Activated naive CD8-positive, alpha-beta T cell treated with anti-CD3 and anti-CD28 coated beads for 36 hours (primary cell): ENCODE measurements at regions not wholly inside any gene's neighbourhood (a gene's known extent, or its start where the extent isn't known, plus 50 kb on each side); places are given as distances from the start of the nearest gene placed in this dataset.
"Not testable (repeated sequence)": the region's sequence is repeated elsewhere in the genome, so short reads cannot be mapped to it uniquely, and the experiment has no call there.

Experiments
- DNase-seq: peaks from one replicate; pipeline ENCODE4 v3.0.0; 2021
- H3K27ac Mint-ChIP-seq: one replicate; pipeline ENCODE4 v1.8.0; 2022; ENCODE audit warnings: mild to moderate bottlenecking, moderate library complexity, mixed read lengths
- H3K27me3 Mint-ChIP-seq: one replicate; pipeline ENCODE4 v1.8.0; 2022; ENCODE audit warnings: mild to moderate bottlenecking, mixed read lengths
- H3K36me3 Mint-ChIP-seq: one replicate; pipeline ENCODE4 v1.8.0; 2021; ENCODE audit warnings: mild to moderate bottlenecking, mixed read lengths
- H3K4me1 Mint-ChIP-seq: one replicate; pipeline ENCODE4 v1.8.0; 2021; ENCODE audit warnings: mixed read lengths
- H3K4me3 Mint-ChIP-seq: one replicate; pipeline ENCODE4 v1.8.0; 2022; ENCODE audit warnings: mild to moderate bottlenecking, moderate library complexity, mixed read lengths
- H3K9me3 Mint-ChIP-seq: one replicate; pipeline ENCODE4 v1.8.0; 2022; ENCODE audit warnings: mixed read lengths

DNA sequence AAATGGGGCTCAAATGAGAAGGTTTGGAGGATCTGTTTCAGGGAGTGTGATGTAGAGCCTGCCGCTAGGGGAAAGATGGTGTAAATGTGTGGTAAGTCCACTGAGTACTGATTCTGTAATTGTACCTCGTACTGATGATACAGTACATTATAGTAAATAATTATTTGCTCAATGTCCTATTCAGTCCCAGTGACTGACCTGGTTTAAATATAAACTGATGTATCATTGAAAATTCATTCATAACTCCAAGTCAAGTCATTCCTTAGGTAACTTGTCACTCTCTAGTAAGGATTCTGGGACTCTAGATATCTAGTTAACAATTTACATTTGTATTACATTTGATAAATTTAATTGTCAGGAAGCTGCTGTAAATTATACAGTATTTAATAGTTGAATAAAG, 667.3 kb downstream of the DTWD2 start:
- Mint-ChIP-seq H3K9me3 (peaks cover 9% of the 10 kb centered on the region), H3K27ac (no peak overlapping the region)

DNA sequence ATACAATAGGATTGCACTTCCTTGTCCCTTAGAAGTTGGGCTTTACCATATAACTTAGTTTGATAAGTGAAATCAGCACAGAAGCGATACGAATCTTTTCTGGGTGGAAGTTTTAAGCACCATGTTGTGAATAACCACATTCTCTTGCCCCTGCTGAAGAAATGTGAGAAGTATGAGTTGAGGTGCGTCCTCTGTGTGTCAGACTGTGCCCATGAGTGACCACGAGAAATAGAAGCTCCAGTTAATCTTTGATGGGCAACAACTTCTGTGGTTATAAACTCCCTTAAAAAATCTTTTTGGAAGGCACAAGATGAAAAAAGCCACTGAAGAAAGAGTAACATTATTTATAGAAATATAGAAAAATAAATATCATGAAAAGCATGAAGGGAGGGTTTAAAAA, 668.2 kb downstream of the DTWD2 start:
- peaks cover 9% of the 10 kb centered on the region for H3K9me3 Mint-ChIP-seq
- H3K4me3 Mint-ChIP-seq: no peak overlapping the region
- no peaks in the 10 kb centered on the region for H3K36me3 Mint-ChIP-seq
- no peaks in the 10 kb centered on the region for H3K27me3 Mint-ChIP-seq
- no peak for DNase-seq
- no peak overlapping the region for H3K27ac Mint-ChIP-seq
- H3K4me1 Mint-ChIP-seq: no peaks in the 10 kb centered on the region

More for the DNA sequence above, 667.3 kb downstream of the DTWD2 start:
- Mint-ChIP-seq H3K27me3 (no peaks in the 10 kb centered on the region), H3K36me3 (no peaks in the 10 kb centered on the region), H3K4me3 (no peak overlapping the region), H3K4me1 (no peaks in the 10 kb centered on the region)
- DNase-seq: no peak

DNA sequence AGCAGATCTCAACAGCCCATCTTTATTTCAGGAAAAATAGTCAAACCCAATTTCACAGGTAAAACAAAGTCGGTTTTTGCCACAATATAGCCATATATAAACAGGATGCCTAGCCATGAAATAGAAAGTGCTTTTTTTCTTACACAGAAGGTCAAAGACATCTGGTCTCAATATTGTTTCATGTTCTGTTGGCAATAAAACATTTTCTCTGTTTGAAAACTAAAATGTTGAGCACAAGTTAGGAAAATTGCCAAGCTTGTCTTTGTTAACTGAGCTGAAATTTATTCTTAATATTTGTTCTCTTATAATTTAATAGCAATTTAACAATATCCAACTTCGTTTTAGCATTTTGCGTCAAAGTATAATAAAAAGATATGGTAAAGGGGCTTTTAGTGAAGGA, 673.4 kb downstream of the DTWD2 start:
- H3K36me3 Mint-ChIP-seq: no peaks in the 10 kb centered on the region
- no peak overlapping the region for H3K27ac Mint-ChIP-seq
- no peaks in the 10 kb centered on the region for H3K27me3 Mint-ChIP-seq
- no peak overlapping the region for H3K4me3 Mint-ChIP-seq
- no peaks in the 10 kb centered on the region for H3K4me1 Mint-ChIP-seq
- no peaks in the 10 kb centered on the region for H3K9me3 Mint-ChIP-seq
- no peak for DNase-seq

DNA sequence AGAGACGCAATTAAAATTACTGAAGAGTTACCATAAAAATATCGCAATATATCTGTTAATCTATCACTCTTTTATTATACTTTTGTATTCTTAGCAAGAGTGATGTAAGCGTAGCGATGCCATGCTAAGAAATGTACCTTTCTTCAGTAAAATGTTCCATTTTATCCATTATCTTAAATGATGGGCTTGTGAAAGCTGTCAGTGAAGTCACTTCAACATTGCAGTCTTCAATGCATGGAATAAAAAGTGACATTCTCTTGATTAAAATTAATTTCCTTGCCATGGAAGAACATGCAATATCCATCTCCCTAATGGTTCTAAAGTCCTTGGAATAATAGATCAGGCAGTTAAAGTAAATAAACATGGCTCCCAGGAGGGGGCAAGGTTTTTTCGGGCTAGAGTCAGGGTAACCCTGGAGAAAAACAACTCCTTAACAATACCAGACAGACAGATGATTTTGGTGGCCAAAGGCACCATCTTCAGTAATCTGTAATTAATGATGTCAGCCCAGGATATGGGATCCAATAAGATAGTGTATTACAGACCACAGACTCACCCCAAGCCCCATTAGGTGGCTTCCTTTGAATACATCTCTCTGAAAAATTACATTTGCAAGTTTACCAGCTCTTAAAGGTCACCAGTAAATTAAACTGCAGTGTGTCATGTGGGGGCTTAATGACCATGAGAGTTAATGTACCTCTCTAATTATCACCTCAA, 677.1 kb downstream of the DTWD2 start:
- H3K27me3 Mint-ChIP-seq: no peaks in the 10 kb centered on the region
- peaks cover under 1% of the 10 kb centered on the region for H3K9me3 Mint-ChIP-seq
- no peak for DNase-seq
- H3K4me3 Mint-ChIP-seq: no peak overlapping the region
- H3K36me3 Mint-ChIP-seq: no peaks in the 10 kb centered on the region
- no peaks in the 10 kb centered on the region for H3K4me1 Mint-ChIP-seq
- no peak overlapping the region for H3K27ac Mint-ChIP-seq

DNA sequence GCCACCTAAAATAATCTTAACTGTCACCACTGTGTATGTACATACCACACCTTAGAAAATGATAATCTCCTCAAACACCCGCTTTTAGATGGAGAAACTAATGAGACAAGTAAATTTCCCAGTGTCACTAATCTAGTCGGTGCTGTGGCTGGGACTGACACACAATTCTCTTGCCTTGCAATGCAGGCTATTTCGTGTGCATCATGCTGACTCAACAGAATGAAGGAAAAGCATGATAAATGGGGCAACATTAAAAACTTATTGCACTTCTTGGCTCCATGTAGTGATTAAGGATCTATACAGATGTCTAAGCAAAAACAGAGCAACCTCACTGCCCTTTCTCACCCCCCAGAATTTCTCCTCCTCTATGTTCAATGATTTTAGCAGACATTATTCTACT, 677.9 kb downstream of the DTWD2 start:
- Mint-ChIP-seq H3K27me3 (no peaks in the 10 kb centered on the region), H3K36me3 (no peaks in the 10 kb centered on the region), H3K4me3 (no peak overlapping the region), H3K9me3 (peaks cover 2% of the 10 kb centered on the region), H3K27ac (no peak overlapping the region), H3K4me1 (no peaks in the 10 kb centered on the region)
- no peak for DNase-seq

DNA sequence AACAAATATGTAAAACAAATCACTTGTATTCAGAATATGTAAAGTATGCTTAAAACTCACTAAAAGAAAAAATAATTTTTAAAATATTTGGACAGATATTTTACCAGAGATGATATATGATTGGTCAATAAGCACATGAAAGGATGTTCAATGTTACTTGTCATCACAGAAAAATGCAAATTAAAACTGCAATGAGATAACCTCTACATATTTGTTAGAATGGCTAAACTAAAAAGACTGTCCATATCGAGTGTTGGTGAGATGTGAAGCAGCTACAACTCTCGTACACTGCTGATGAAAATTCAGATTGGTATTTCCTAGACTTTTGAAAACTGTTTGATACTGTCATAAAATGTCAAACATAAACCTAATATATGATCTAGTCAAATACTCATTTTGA, 685.1 kb downstream of the DTWD2 start:
- Mint-ChIP-seq H3K36me3 (no peaks in the 10 kb centered on the region), H3K27ac (no peak overlapping the region), H3K4me1 (no peaks in the 10 kb centered on the region), H3K27me3 (no peaks in the 10 kb centered on the region), H3K9me3 (peaks cover 2% of the 10 kb centered on the region), H3K4me3 (no peak overlapping the region)
- DNase-seq: no peak

DNA sequence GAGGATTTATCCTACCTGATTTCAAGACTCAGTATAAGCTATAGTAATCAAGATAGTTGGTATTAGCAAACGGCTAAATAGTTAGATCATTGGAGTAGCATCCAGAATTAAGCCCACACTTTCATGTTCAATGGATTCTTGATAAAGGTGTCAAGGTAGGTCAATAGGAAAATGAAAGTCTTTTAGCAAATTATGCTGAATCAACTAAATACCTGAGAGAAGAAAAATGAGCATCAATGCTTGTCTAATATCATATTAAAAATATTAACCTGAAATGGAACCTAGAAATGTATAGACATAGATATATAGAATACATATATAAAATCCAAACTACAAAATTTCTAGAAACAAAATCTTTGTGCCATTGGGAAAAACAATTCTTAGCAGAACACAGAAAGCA, 685.6 kb downstream of the DTWD2 start:
- no peaks in the 10 kb centered on the region for H3K36me3 Mint-ChIP-seq
- no peak for DNase-seq
- H3K4me1 Mint-ChIP-seq: no peaks in the 10 kb centered on the region
- H3K27ac Mint-ChIP-seq: no peak overlapping the region
- peaks cover 2% of the 10 kb centered on the region for H3K9me3 Mint-ChIP-seq
- H3K27me3 Mint-ChIP-seq: no peaks in the 10 kb centered on the region
- no peak overlapping the region for H3K4me3 Mint-ChIP-seq

DNA sequence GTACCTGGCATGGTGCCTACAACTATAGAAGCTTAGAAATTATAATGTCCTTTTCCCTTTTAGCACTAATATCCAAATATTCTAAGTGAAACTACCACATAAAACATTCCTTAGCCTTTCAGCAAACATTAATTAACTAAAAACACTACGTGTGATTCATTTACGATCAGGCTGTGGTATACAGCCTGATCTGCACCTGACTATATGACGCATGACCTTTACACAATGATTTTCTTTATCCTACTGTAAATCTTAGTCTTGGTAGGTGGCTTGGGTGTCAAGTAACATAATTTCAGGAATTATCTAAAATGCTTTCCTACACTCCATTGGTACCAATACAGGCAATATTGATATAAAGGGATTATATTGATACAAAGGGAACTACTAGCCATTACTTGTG, 686.7 kb downstream of the DTWD2 start:
- Mint-ChIP-seq H3K27me3 (no peaks in the 10 kb centered on the region), H3K36me3 (no peaks in the 10 kb centered on the region), H3K4me1 (no peaks in the 10 kb centered on the region), H3K9me3 (peaks cover 2% of the 10 kb centered on the region), H3K27ac (no peak overlapping the region), H3K4me3 (no peak overlapping the region)
- no peak for DNase-seq

DNA sequence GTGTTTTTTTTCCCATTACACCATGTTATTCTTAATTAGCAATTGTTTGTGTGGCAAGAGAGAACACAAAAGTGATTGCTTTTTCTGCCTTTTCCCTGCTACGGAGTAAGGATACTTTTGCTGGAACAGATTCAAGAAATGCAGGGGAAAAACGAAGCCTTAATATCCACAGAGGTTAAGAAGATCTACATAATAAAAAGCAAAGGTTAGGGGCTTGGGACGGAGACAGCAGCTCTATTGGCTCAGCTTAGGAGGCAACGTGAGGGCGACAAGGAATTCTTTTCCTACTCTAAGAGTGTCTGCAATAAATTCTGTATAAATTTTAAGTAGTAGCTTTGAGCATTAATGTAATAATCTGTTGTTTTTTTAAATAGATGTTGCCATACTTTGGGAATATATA, 693.3 kb downstream of the DTWD2 start:
- Mint-ChIP-seq H3K36me3 (no peaks in the 10 kb centered on the region), H3K4me1 (no peaks in the 10 kb centered on the region), H3K27ac (no peak overlapping the region), H3K27me3 (no peaks in the 10 kb centered on the region), H3K9me3 (peaks cover 1% of the 10 kb centered on the region), H3K4me3 (no peak overlapping the region)
- no peak for DNase-seq

DNA sequence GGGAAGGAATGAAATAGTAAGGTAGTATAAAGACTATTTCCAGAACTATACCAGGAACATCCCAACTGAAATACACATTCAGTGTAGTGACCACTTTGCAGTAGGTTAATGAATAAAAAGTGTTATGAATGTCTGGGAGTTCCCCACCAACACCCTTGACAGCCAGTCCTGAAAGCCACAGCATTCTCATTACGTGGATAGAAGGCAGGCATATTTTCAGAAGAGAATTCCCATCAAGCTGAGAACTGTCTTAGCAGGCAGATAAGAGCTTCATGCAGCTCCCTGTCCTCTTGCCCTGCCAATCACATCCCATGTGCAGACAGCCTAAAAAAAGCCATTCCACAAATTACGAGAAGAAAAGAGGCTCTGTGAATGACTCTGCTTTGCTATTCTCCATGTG, 695.0 kb downstream of the DTWD2 start:
- no peaks in the 10 kb centered on the region for H3K27me3 Mint-ChIP-seq
- peaks cover 1% of the 10 kb centered on the region for H3K9me3 Mint-ChIP-seq
- no peak for DNase-seq
- no peaks in the 10 kb centered on the region for H3K4me1 Mint-ChIP-seq
- H3K4me3 Mint-ChIP-seq: no peak overlapping the region
- H3K27ac Mint-ChIP-seq: no peak overlapping the region
- H3K36me3 Mint-ChIP-seq: no peaks in the 10 kb centered on the region

DNA sequence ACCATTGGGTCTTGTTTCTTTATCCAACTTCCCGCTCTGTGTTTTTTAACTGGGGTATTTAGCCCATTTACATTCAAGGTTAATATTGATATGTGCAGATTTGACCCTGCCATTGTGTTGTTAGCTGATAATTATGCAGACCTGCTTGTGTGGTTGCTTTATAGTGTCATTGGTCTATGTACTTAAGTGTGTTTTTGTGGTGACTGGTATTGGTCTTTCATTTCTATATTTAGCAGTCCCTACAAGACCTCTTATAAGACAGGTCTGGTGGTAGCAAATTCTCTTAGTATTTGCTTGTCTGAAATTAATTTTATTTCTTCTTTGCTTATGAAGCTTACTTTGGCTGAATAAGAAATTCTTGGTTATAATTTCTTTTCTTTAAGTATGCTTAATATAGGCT, 698.1 kb downstream of the DTWD2 start:
- no peaks in the 10 kb centered on the region for H3K27me3 Mint-ChIP-seq
- no peak for DNase-seq
- H3K4me1 Mint-ChIP-seq: no peaks in the 10 kb centered on the region
- no peaks in the 10 kb centered on the region for H3K36me3 Mint-ChIP-seq
- H3K9me3 Mint-ChIP-seq: peaks cover 3% of the 10 kb centered on the region
- no peak overlapping the region for H3K4me3 Mint-ChIP-seq
- H3K27ac Mint-ChIP-seq: no peak overlapping the region

DNA sequence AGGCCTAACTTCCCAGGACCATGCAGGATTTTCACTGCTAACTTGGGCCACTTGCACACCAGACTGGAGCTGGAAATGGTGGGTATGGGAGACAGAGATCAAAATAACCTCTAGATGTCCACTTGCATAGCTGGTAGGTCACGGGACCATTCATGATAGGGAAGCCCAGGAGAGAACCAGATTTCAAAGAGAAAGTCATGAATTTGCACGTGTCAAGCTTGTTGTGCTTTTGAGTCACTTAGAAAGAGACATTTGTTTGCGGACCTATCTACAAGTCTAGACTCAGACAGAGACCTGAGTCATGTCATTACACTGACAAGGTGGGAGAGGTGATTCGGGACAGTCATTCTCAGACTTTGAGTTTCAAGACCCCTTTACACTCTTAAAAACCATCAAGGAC, 704.1 kb downstream of the DTWD2 start:
- not testable (repeated sequence) for H3K4me3 Mint-ChIP-seq, H3K36me3 Mint-ChIP-seq, H3K4me1 Mint-ChIP-seq, H3K27me3 Mint-ChIP-seq, H3K27ac Mint-ChIP-seq, H3K9me3 Mint-ChIP-seq, DNase-seq

DNA sequence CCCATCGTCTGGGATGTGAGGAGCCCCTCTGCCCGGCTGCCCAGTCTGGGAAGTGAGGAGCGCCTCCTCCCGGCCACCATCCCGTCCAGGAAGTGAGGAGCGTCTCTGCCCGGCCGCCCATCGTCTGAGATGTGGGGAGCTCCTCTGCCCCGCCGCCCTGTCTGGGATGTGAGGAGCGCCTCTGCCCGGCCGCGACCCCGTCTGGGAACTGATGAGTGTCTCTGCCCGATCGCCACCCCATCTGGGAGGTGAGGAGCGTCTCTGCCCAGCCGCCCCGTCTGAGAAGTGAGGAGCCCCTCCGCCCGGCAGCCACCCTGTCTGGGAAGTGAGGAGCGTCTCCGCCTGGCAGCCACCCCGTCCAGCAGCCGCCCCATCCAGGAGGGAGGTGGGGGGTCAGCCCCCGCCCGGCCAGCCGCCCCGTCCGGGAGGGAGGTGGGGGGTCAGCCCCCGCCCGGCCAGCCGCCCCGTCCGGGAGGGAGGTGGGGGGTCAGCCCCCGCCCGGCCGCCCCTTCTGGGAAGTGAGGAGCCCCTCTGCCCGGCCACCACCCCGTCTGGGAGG, 705.8 kb downstream of the DTWD2 start:
- H3K4me3 Mint-ChIP-seq, H3K4me1 Mint-ChIP-seq, H3K27me3 Mint-ChIP-seq, H3K9me3 Mint-ChIP-seq, DNase-seq, H3K27ac Mint-ChIP-seq, H3K36me3 Mint-ChIP-seq: not testable (repeated sequence)

DNA sequence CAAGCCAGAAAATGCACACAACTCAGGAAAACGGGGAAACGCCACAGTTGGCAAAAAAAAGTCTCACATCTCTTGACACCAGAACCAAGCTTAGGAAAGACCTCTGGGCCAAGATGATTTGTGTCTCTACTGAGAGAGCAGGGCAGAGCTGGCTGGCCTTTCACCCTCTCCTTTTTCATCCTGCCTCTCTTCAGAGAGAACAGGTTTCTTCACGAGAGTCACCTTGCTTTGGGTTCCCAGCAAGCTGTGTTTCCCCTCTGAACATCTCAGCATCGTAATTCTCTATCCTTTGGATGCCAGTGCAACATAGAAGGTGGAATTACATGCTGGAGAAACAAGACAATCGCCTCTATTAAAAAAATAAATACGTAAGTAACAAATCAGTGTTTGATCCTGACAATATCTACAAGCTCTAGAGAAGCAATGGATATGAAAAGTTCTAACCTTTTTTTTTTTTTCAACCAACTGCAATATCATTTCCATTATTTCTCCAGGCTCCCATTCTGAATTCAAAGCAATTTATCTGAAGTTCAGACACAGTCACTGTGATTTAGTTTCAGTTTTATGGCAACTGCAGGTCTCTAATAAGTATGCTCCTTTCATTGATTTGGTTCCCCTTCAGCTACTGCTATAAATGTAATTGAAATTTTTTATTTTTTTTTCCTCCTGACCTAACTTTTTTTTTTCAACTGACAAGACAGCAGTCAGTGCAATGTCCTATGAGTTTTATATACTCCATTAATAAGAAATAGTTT, 708.6 kb downstream of the DTWD2 start:
- no peaks in the 10 kb centered on the region for H3K36me3 Mint-ChIP-seq
- no peak overlapping the region for H3K4me3 Mint-ChIP-seq
- no peaks in the 10 kb centered on the region for H3K4me1 Mint-ChIP-seq
- no peak for DNase-seq
- peaks cover 6% of the 10 kb centered on the region for H3K9me3 Mint-ChIP-seq
- H3K27ac Mint-ChIP-seq: no peak overlapping the region
- no peaks in the 10 kb centered on the region for H3K27me3 Mint-ChIP-seq

DNA sequence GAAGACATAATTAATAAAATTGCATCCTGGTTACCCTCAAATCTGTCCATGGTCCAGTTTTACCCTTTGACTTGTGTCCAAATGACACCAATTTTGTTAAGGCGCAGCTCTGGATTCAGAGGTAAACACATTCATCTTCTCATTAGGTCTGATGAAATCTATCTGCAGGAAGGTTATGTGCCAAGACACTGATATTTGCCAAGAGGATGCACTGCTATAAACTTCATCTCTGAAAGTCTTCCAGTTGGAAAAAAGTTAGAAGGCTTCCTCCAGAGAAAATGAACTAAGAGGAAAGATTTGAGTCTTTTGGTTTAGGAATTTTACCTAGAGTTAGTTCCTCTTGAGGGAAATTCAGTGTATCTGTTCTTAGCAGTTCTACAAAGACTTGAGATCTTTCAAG, 717.8 kb downstream of the DTWD2 start:
- Mint-ChIP-seq H3K9me3 (peaks cover 10% of the 10 kb centered on the region), H3K36me3 (no peaks in the 10 kb centered on the region), H3K4me3 (no peak overlapping the region), H3K27me3 (no peaks in the 10 kb centered on the region), H3K27ac (no peak overlapping the region), H3K4me1 (no peaks in the 10 kb centered on the region)
- DNase-seq: no peak

DNA sequence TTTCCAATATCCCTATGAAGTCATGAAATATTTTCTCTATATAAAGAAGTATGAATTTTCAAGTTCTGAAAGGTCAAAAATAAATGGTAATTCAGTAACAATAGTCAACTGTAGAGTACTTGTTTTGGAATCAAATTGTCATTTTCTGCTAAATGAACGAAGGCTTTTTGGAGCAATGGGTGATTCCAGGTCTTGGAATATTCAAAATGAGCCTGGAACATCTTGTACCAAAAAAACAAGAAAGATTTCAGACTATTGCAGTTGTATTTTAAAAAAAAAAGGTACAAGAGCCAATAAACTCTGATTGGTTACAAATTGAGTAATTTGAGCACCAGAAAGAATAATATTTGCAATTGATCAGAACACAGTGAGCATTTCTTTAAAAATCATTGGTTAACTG, 730.1 kb downstream of the DTWD2 start:
- Mint-ChIP-seq H3K9me3 (peaks cover 1% of the 10 kb centered on the region), H3K27ac (no peak overlapping the region), H3K27me3 (no peaks in the 10 kb centered on the region), H3K36me3 (no peaks in the 10 kb centered on the region), H3K4me1 (no peaks in the 10 kb centered on the region), H3K4me3 (no peak overlapping the region)
- no peak for DNase-seq
